GM23248 (cell line): ENCODE measurements at regions not wholly inside any gene's neighbourhood (a gene's known extent, or its start where the extent isn't known, plus 50 kb on each side); places are given as distances from the start of the nearest gene placed in this dataset.

Experiments used
- EZH2 ChIP-seq: fragments of 200-600 bp; sonication (generic); IDR thresholded peaks from 2 replicates; pipeline ENCODE4 v1.6.1; 2018; ENCODE audit warnings: antibody characterized with exemption, mild to moderate bottlenecking; ENCODE audit not compliant: insufficient read depth, poor library complexity, severe bottlenecking
- EZH2phosphoT487 ChIP-seq: fragments of 200-600 bp; sonication (generic); IDR thresholded peaks from 2 replicates; pipeline ENCODE4 v1.6.1; 2018; ENCODE audit warnings: antibody characterized with exemption, moderate library complexity, mild to moderate bottlenecking, low read depth; ENCODE audit not compliant: insufficient read depth

DNA sequence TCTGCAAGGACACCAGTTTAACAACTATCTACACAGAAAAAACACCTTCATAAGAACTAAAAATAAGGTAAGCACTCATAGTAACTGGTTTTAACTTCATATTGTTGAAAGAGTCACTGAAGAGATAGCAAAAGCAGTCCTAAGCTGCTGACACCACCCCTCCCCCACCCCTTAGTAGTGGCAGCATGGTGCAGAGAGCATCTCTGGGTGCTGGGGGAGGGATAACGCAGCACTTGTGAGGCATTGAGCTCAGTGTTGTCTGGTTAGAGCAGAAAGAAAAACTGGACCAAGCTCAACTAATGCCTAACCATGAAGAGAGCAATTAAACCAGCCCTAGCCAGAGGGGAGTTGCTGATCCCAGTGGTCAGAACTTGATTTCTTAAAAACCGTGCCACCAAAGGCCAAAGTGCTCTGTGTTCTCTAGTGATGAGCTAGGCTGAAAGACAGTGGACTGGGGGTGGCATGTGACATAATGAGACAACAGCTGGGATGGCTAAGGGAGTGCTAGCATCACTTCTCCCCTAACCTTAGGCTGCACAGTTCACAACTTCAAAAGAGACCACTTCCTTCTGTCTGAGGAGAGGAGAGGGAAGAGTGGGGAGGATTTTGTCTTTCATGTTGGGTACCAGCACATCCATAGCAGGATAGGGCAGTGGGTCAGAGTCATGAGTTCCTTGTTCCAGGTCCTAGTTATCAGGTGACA, 669.3 kb downstream of the PDHA2 start:
- TF ChIP-seq EZH2 (no peak), EZH2phosphoT487 (no peak)
